HepG2 (cell line): ENCODE measurements at regions not wholly inside any gene's neighbourhood (a gene's known extent, or its start where the extent isn't known, plus 50 kb on each side); places are given as distances from the start of the nearest gene placed in this dataset.

Experiments
- ATAC-seq: fragments of 200-7000 bp; cut with Tn5 transposase; 3 replicates; pipeline ENCODE4 v1.9.1; 2020; ENCODE audit warnings: mild to moderate bottlenecking, moderate library complexity
- BruUV-seq: library from RNA; stranded (reverse); fragments of 400-500 nt; replicated peaks from 2 replicates; lab custom pipeline; 2021; lab: Mats Ljungman, UMichigan
- CTCF ChIA-PET: fragments of 300-600 bp; formaldehyde crosslinking; extraction: SDS; loops from one replicate; lab custom pipeline; 2021; ENCODE audit warnings: low total read pairs, inconsistent platforms, low intra/inter-chr PET ratio; lab: Yijun Ruan, JAX
- POLR2A ChIA-PET: fragments of 350-600 bp; sonication (Branson Sonifier 250); formaldehyde crosslinking; loops from one replicate; lab custom pipeline; 2020; ENCODE audit warnings: antibody characterized with exemption, inconsistent platforms; lab: Yijun Ruan, JAX
- DNase-seq: peaks from one replicate; pipeline ENCODE4 v3.0.0-alpha.2; 2015; ENCODE audit warnings: low spot score
- FAIRE-seq: peaks from 3 replicates; lab custom pipeline; 2011; peaks lifted over from hg19 to GRCh38; lab: Jason Lieb, UNC
- H2AFZ ChIP-seq: one replicate; pipeline ENCODE4 v1.6.1; 2011; ENCODE audit warnings: low read length, inconsistent platforms
- H3K27ac ChIP-seq: fragments of 300-600 bp; 3 replicates; pipeline ENCODE4 v1.8.0; 2011; ENCODE audit warnings: mixed run types, mild to moderate bottlenecking, mixed read lengths, low read length, inconsistent platforms; ENCODE audit not compliant: insufficient read depth; ENCODE audit errors: extremely low read length
- H3K27me3 ChIP-seq, 2 experiments: fragments of 200-600 bp in 1 of 2; 2 replicates in 1 of 2; 3 replicates in 1 of 2; pipeline versions ENCODE4 v1.6.0 to v1.8.0; 2011; ENCODE audit warnings: low read length in 2 of 2, mild to moderate bottlenecking in 2 of 2, moderate library complexity in 2 of 2, inconsistent platforms in 1 of 2; ENCODE audit not compliant: insufficient read depth in 2 of 2, control insufficient read depth in 1 of 2
- H3K36me3 ChIP-seq, 2 experiments: fragments of 200-600 bp in 1 of 2; replicated peaks in 1 of 2; 2 replicates in 1 of 2; 3 replicates in 1 of 2; pipeline versions ENCODE4 v1.5.1 to v1.8.0; 2011; ENCODE audit warnings: low read length in 2 of 2, inconsistent platforms in 1 of 2; ENCODE audit not compliant: insufficient read depth in 2 of 2, control insufficient read depth in 1 of 2
- H3K4me1 ChIP-seq: 2 replicates; pipeline ENCODE4 v1.5.1; 2012; ENCODE audit warnings: low read length, inconsistent platforms; ENCODE audit not compliant: insufficient read depth
- H3K4me2 ChIP-seq: 2 replicates; pipeline ENCODE4 v1.6.0; 2011; ENCODE audit warnings: low read depth, low read length, inconsistent platforms
- H3K4me3 ChIP-seq, 3 experiments: fragments of 200-600 bp in 1 of 3; sonication (generic), shearing (Covaris generic) in 1 of 3; replicated peaks in 1 of 3; 2 replicates each; pipeline ENCODE4 v1.5.1; 2011 to 2016; ENCODE audit warnings: low read length in 3 of 3, inconsistent platforms in 2 of 3, low read depth in 2 of 3, mild to moderate bottlenecking in 2 of 3, control low read depth in 1 of 3, mixed read lengths in 1 of 3; ENCODE audit not compliant: insufficient read depth in 1 of 3
- H3K79me2 ChIP-seq: one replicate; pipeline ENCODE4 v1.6.1; 2011; ENCODE audit warnings: low read length, inconsistent platforms; ENCODE audit not compliant: insufficient read depth
- H3K9ac ChIP-seq: 2 replicates; pipeline ENCODE4 v1.6.0; 2011; ENCODE audit warnings: mild to moderate bottlenecking, low read depth, low read length, inconsistent platforms; ENCODE audit not compliant: insufficient read depth
- H3K9me3 ChIP-seq: 2 replicates; pipeline ENCODE4 v1.5.1; 2012; ENCODE audit warnings: mild to moderate bottlenecking, low read length
- H4K20me1 ChIP-seq: 2 replicates; pipeline ENCODE4 v1.6.0; 2011; ENCODE audit warnings: inconsistent platforms, mild to moderate bottlenecking, low read length, moderate library complexity; ENCODE audit not compliant: insufficient read depth
- BCL6 ChIP-seq: IDR thresholded peaks from 2 replicates; pipeline ENCODE4 v1.6.1; 2016; ENCODE audit warnings: missing genetic modification reagents, missing compliant biosample characterization
- ELF3 ChIP-seq: IDR thresholded peaks from 2 replicates; pipeline ENCODE4 v1.6.1; 2016; ENCODE audit warnings: missing genetic modification reagents, missing compliant biosample characterization
- HMGXB3 ChIP-seq: sonication (generic); formaldehyde crosslinking; IDR thresholded peaks from 2 replicates; pipeline ENCODE4 v1.4.0; 2020; ENCODE audit warnings: missing genetic modification reagents, borderline replicate concordance
- PATZ1 ChIP-seq: sonication (generic); formaldehyde crosslinking; IDR thresholded peaks from 2 replicates; pipeline ENCODE4 v1.4.0; 2020; ENCODE audit warnings: missing genetic modification reagents
- REPIN1 ChIP-seq: sonication (generic); formaldehyde crosslinking; IDR thresholded peaks from 2 replicates; pipeline ENCODE4 v1.8.0; 2022; ENCODE audit warnings: missing genetic modification reagents, low read depth, mild to moderate bottlenecking, borderline replicate concordance
- RXRA ChIP-seq: sonication (generic); formaldehyde crosslinking; IDR thresholded peaks from 2 replicates; pipeline ENCODE4 v1.5.1; 2020; ENCODE audit warnings: missing genetic modification reagents
- TEAD3 ChIP-seq: optimal IDR thresholded peaks from 2 replicates; pipeline ENCODE3; 2016; ENCODE audit warnings: borderline replicate concordance
- U2AF1 ChIP-seq: fragments of 200-400 bp; formaldehyde crosslinking; optimal IDR thresholded peaks from 2 replicates; pipeline ENCODE3; 2017; ENCODE audit warnings: mild to moderate bottlenecking, low read depth, low read length
- ZBTB14 ChIP-seq: sonication (generic); formaldehyde crosslinking; IDR thresholded peaks from 2 replicates; pipeline ENCODE4 v1.4.0; 2020; ENCODE audit warnings: missing genetic modification reagents
- ZC3H4 ChIP-seq: sonication (generic); formaldehyde crosslinking; IDR thresholded peaks from 2 replicates; pipeline ENCODE4 v1.4.0; 2020; ENCODE audit warnings: missing genetic modification reagents, borderline replicate concordance
- ZNF205 ChIP-seq: IDR thresholded peaks from 2 replicates; pipeline ENCODE4 v1.6.1; 2018; ENCODE audit warnings: missing biosample characterization, missing genetic modification reagents
- ZNF446 ChIP-seq: sonication (generic); formaldehyde crosslinking; IDR thresholded peaks from 2 replicates; pipeline ENCODE4 v1.5.0; 2020; ENCODE audit warnings: mild to moderate bottlenecking, missing genetic modification reagents
- ZNF558 ChIP-seq: sonication (generic); formaldehyde crosslinking; IDR thresholded peaks from 2 replicates; pipeline ENCODE4 v1.9.0; 2022; ENCODE audit warnings: mild to moderate bottlenecking, missing genetic modification reagents, borderline replicate concordance
- ZNF75D ChIP-seq: sonication (generic); formaldehyde crosslinking; IDR thresholded peaks from 2 replicates; pipeline ENCODE4 v1.8.1; 2023; ENCODE audit warnings: missing genetic modification reagents, mild to moderate bottlenecking, borderline replicate concordance
- WGBS: methylation state at CpG from one replicate; pipeline ENCODE4 v1.1.6; 2017; ENCODE audit warnings: low lambda C conversion rate; 5-methylcytosine and 5-hydroxymethylcytosine counted together
- in situ Hi-C: cut with HindIII; loops from 2 replicates; pipeline ENCODE4 v1.10.0; 2017; ENCODE audit warnings: low pct_unique_long_range_greater_than_20kb; ENCODE audit not compliant: extremely low pct_ligation_motif_present
- intact Hi-C: fragments of 100-400 bp; cut with micrococcal nuclease; formaldehyde crosslinking; loops from one replicate; pipeline ENCODE4 v1.10.0; 2022; ENCODE audit not compliant: unreplicated experiment
- TF ChIP-seq, protein P1 (sequence below): IDR thresholded peaks from 2 replicates; pipeline ENCODE4 v1.6.1; 2016; ENCODE audit warnings: mild to moderate bottlenecking
- TF ChIP-seq, protein P2 (sequence below): sonication (generic); formaldehyde crosslinking; IDR thresholded peaks from 2 replicates; pipeline ENCODE4 v1.4.0; 2020; ENCODE audit warnings: missing genetic modification reagents

DNA sequence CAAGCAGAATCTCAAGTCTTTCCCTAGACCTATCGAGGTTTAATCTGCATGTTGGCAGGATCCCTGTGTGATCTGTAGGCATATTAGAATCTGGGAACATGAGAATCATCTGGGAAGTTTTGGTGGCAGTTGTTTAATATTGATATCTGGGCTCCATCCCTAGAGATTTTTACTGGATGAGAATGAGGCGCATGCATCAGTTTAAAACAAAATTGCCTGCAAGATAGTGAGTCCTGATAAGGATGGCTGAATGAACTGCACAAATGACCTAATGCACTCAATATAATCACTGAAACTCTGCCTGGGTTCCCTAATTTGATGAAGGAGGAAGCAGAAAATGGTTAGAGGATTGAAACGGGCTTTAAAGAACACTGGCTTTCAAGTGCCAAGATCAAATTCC lies 218.0 kb downstream of the FGFR2 start:
- intact Hi-C loops (no loop called here), in situ Hi-C loops (no loop called here)
- CTCF ChIA-PET, result no interaction called here
- no peaks in the 10 kb centered on the region for H3K4me1 ChIP-seq
- H3K4me3 ChIP-seq, result no peak overlapping the region
- BruUV-seq, result no TSS peak
- no peaks in the 10 kb centered on the region for H3K36me3 ChIP-seq
- no peaks in the 10 kb centered on the region; a peak in 1 of 5 replicates for H3K27me3 ChIP-seq
- no peak overlapping the region for H3K27ac ChIP-seq
- no peak for DNase-seq
- no peak for FAIRE-seq
- no peaks in the 10 kb centered on the region for H4K20me1 ChIP-seq
- no peak overlapping the region for H3K9ac ChIP-seq
- TF ChIP-seq TEAD3 (CRISPR knock-in tag) (no peak), RXRA (CRISPR knock-in tag) (no peak), ZNF205 (CRISPR knock-in tag) (no peak), PATZ1 (no peak), ZBTB14 (CRISPR knock-in tag) (no peak), REPIN1 (no peak), ELF3 (CRISPR knock-in tag) (no peak), ZC3H4 (CRISPR knock-in tag) (no peak), U2AF1 (no peak), ZNF558 (CRISPR knock-in tag) (no peak), ZNF75D (CRISPR knock-in tag) (no peak), BCL6 (no peak), ZNF446 (CRISPR knock-in tag) (no peak), HMGXB3 (no peak)
- TF ChIP-seq, protein P1, sequence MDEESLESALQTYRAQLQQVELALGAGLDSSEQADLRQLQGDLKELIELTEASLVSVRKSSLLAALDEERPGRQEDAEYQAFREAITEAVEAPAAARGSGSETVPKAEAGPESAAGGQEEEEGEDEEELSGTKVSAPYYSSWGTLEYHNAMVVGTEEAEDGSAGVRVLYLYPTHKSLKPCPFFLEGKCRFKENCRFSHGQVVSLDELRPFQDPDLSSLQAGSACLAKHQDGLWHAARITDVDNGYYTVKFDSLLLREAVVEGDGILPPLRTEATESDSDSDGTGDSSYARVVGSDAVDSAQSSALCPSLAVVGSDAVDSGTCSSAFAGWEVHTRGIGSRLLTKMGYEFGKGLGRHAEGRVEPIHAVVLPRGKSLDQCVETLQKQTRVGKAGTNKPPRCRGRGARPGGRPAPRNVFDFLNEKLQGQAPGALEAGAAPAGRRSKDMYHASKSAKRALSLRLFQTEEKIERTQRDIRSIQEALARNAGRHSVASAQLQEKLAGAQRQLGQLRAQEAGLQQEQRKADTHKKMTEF (CRISPR knock-in tag), result no peak
- TF ChIP-seq, protein P2, sequence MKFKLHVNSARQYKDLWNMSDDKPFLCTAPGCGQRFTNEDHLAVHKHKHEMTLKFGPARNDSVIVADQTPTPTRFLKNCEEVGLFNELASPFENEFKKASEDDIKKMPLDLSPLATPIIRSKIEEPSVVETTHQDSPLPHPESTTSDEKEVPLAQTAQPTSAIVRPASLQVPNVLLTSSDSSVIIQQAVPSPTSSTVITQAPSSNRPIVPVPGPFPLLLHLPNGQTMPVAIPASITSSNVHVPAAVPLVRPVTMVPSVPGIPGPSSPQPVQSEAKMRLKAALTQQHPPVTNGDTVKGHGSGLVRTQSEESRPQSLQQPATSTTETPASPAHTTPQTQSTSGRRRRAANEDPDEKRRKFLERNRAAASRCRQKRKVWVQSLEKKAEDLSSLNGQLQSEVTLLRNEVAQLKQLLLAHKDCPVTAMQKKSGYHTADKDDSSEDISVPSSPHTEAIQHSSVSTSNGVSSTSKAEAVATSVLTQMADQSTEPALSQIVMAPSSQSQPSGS, result no peak
- ATAC-seq, result no peak
- no peak overlapping the region for H2AFZ ChIP-seq
- no peaks in the 10 kb centered on the region for H3K9me3 ChIP-seq
- POLR2A ChIA-PET, result no interaction called here
- 2% methylated on average over 3 of the region's 3 CpGs for WGBS
- H3K4me2 ChIP-seq, result no peak overlapping the region
- no peaks in the 10 kb centered on the region for H3K79me2 ChIP-seq
